Immature natural killer cell (primary cell): ENCODE measurements at regions not wholly inside any gene's neighbourhood (a gene's known extent, or its start where the extent isn't known, plus 50 kb on each side); places are given as distances from the start of the nearest gene placed in this dataset.
"Not testable (repeated sequence)": the region's sequence is repeated elsewhere in the genome, so short reads cannot be mapped to it uniquely, and the experiment has no call there.

Experiments used
- DNase-seq, 3 donors: peaks; one replicate each; pipeline ENCODE4 v3.0.0; 2022; ENCODE audit warnings: mixed read lengths in 1 of 3
- H3K27ac Mint-ChIP-seq, 6 donors: one replicate each; pipeline ENCODE4 v1.8.0; 2020; ENCODE audit warnings: mixed read lengths in 6 of 6, mild to moderate bottlenecking in 5 of 6, inconsistent platforms in 4 of 6, moderate library complexity in 3 of 6
- H3K27me3 Mint-ChIP-seq, 3 donors: one replicate each; pipeline ENCODE4 v1.8.0; 2020 to 2021; ENCODE audit warnings: low read depth in 3 of 3, mild to moderate bottlenecking in 3 of 3, mixed read lengths in 3 of 3, moderate library complexity in 3 of 3, inconsistent platforms in 1 of 3
- H3K36me3 Mint-ChIP-seq, 3 donors: one replicate each; pipeline ENCODE4 v1.8.0; 2020; ENCODE audit warnings: mixed read lengths in 3 of 3, inconsistent platforms in 2 of 3, mild to moderate bottlenecking in 2 of 3
- H3K4me1 Mint-ChIP-seq, 2 donors: one replicate each; pipeline ENCODE4 v1.8.0; 2020; ENCODE audit warnings: inconsistent platforms in 2 of 2, mild to moderate bottlenecking in 2 of 2, mixed read lengths in 2 of 2, moderate library complexity in 1 of 2
- H3K4me3 Mint-ChIP-seq, 5 donors: one replicate each; pipeline ENCODE4 v1.8.0; 2020; ENCODE audit warnings: mild to moderate bottlenecking in 5 of 5, mixed read lengths in 5 of 5, inconsistent platforms in 3 of 5, moderate library complexity in 3 of 5
- H3K9me3 Mint-ChIP-seq, 6 donors: one replicate each; pipeline ENCODE4 v1.8.0; 2020; ENCODE audit warnings: mild to moderate bottlenecking in 6 of 6, mixed read lengths in 6 of 6, inconsistent platforms in 4 of 6, moderate library complexity in 3 of 6

GRCh38 chr3:191119415-191120295 is 79.4 kb upstream of the OSTN start:
- DNase-seq = no peak
- no peak overlapping the region for H3K4me3 Mint-ChIP-seq
- peaks cover 0 to 15% (median 3%) of the 10 kb centered on the region in 6 donors for H3K9me3 Mint-ChIP-seq
- H3K4me1 Mint-ChIP-seq = no peaks in the 10 kb centered on the region
- no peak overlapping the region for H3K27ac Mint-ChIP-seq
- H3K27me3 Mint-ChIP-seq = no peaks in the 10 kb centered on the region
- H3K36me3 Mint-ChIP-seq = no peaks in the 10 kb centered on the region

GRCh38 chr3:191111722-191112121 is 87.3 kb upstream of the OSTN start:
- Mint-ChIP-seq H3K4me3 (no peak overlapping the region), H3K9me3 (peaks cover 0 to 9% (median 3%) of the 10 kb centered on the region in 6 donors), H3K36me3 (no peaks in the 10 kb centered on the region), H3K27me3 (no peaks in the 10 kb centered on the region), H3K27ac (no peak overlapping the region), H3K4me1 (no peaks in the 10 kb centered on the region)
- no peak for DNase-seq

GRCh38 chr3:191105418-191105817 is 93.6 kb upstream of the OSTN start:
- H3K4me3 Mint-ChIP-seq = no peak overlapping the region
- no peaks in the 10 kb centered on the region for H3K4me1 Mint-ChIP-seq
- no peak overlapping the region for H3K27ac Mint-ChIP-seq
- no peak for DNase-seq
- H3K9me3 Mint-ChIP-seq = peaks cover 4 to 20% (median 10%) of the 10 kb centered on the region in 6 donors
- H3K36me3 Mint-ChIP-seq = no peaks in the 10 kb centered on the region
- peaks cover 0 to 4% (median 0%) of the 10 kb centered on the region in 3 donors for H3K27me3 Mint-ChIP-seq

GRCh38 chr3:191100516-191100915 is 98.5 kb upstream of the OSTN start:
- Mint-ChIP-seq H3K27me3 (peaks cover 0 to 4% (median 0%) of the 10 kb centered on the region in 3 donors), H3K36me3 (no peaks in the 10 kb centered on the region), H3K27ac (no peak overlapping the region)

GRCh38 chr3:191094057-191094845 is 104.8 kb upstream of the OSTN start:
- Mint-ChIP-seq H3K27ac (no peak overlapping the region), H3K9me3 (peaks cover 0 to 5% (median 0%) of the 10 kb centered on the region in 6 donors), H3K4me3 (no peak overlapping the region), H3K4me1 (no peaks in the 10 kb centered on the region), H3K36me3 (no peaks in the 10 kb centered on the region), H3K27me3 (no peaks in the 10 kb centered on the region)
- no peak for DNase-seq

More at GRCh38 chr3:191100516-191100915, 98.5 kb upstream of the OSTN start:
- Mint-ChIP-seq H3K9me3 (peaks cover 2 to 14% (median 6%) of the 10 kb centered on the region in 6 donors), H3K4me1 (no peaks in the 10 kb centered on the region), H3K4me3 (no peak overlapping the region)
- DNase-seq = no peak

- Mint-ChIP-seq H3K4me3 (no peak overlapping the region), H3K9me3 (peaks cover 0 to 7% (median 1%) of the 10 kb centered on the region in 6 donors), H3K27ac (no peak overlapping the region)
Measured at GRCh38 chr3:191087391-191087790, 111.7 kb upstream of the OSTN start.

GRCh38 chr3:191085091-191085490 is 114.0 kb upstream of the OSTN start:
- DNase-seq = no peak
- H3K36me3 Mint-ChIP-seq = no peaks in the 10 kb centered on the region
- peaks cover 2 to 24% (median 9%) of the 10 kb centered on the region in 6 donors for H3K9me3 Mint-ChIP-seq
- no peaks in the 10 kb centered on the region for H3K4me1 Mint-ChIP-seq
- no peak overlapping the region for H3K4me3 Mint-ChIP-seq
- no peak overlapping the region for H3K27ac Mint-ChIP-seq
- H3K27me3 Mint-ChIP-seq = no peaks in the 10 kb centered on the region

More at GRCh38 chr3:191087391-191087790, 111.7 kb upstream of the OSTN start:
- DNase-seq = no peak
- Mint-ChIP-seq H3K4me1 (no peaks in the 10 kb centered on the region), H3K36me3 (no peaks in the 10 kb centered on the region), H3K27me3 (no peaks in the 10 kb centered on the region)

- DNase-seq, H3K27me3 Mint-ChIP-seq, H3K36me3 Mint-ChIP-seq, H3K27ac Mint-ChIP-seq, H3K4me1 Mint-ChIP-seq, H3K4me3 Mint-ChIP-seq: not testable (repeated sequence)
- peaks cover 12 to 51% (median 32%) of the 10 kb centered on the region in 6 donors for H3K9me3 Mint-ChIP-seq
Measured at GRCh38 chr3:191078913-191079312, 120.1 kb upstream of the OSTN start.

GRCh38 chr3:191076903-191077552 is 122.0 kb upstream of the OSTN start:
- H3K4me1 Mint-ChIP-seq = no peaks in the 10 kb centered on the region
- no peak overlapping the region for H3K4me3 Mint-ChIP-seq
- DNase-seq = no peak
- H3K36me3 Mint-ChIP-seq = no peaks in the 10 kb centered on the region
- peaks cover 12 to 44% (median 31%) of the 10 kb centered on the region in 6 donors for H3K9me3 Mint-ChIP-seq
- peaks cover 0 to 2% (median 0%) of the 10 kb centered on the region in 3 donors for H3K27me3 Mint-ChIP-seq
- H3K27ac Mint-ChIP-seq = no peak overlapping the region

GRCh38 chr3:191074511-191074910 is 124.5 kb upstream of the OSTN start:
- Mint-ChIP-seq H3K36me3 (no peaks in the 10 kb centered on the region), H3K4me1 (no peaks in the 10 kb centered on the region), H3K27ac (no peak overlapping the region), H3K27me3 (peaks cover 0 to 2% (median 0%) of the 10 kb centered on the region in 3 donors), H3K4me3 (no peak overlapping the region), H3K9me3 (peaks cover 8 to 30% (median 15%) of the 10 kb centered on the region in 6 donors)
- no peak for DNase-seq

GRCh38 chr3:191070762-191071403 is 128.2 kb upstream of the OSTN start:
- H3K4me3 Mint-ChIP-seq = no peak overlapping the region
- no peak for DNase-seq
- peaks cover 0 to under 1% (median 0%) of the 10 kb centered on the region in 3 donors for H3K27me3 Mint-ChIP-seq
- peaks cover 0 to 7% (median 3%) of the 10 kb centered on the region in 6 donors for H3K9me3 Mint-ChIP-seq
- no peaks in the 10 kb centered on the region for H3K36me3 Mint-ChIP-seq
- no peaks in the 10 kb centered on the region for H3K4me1 Mint-ChIP-seq
- H3K27ac Mint-ChIP-seq = no peak overlapping the region

- Mint-ChIP-seq H3K4me3 (no peak overlapping the region), H3K27me3 (no peaks in the 10 kb centered on the region), H3K4me1 (no peaks in the 10 kb centered on the region), H3K9me3 (peaks cover 0 to 5% (median 3%) of the 10 kb centered on the region in 6 donors), H3K36me3 (no peaks in the 10 kb centered on the region), H3K27ac (no peak overlapping the region)
- DNase-seq = no peak
Measured at GRCh38 chr3:191070201-191070600, 128.8 kb upstream of the OSTN start.
